ENCODE measurements at regions not wholly inside any gene's neighbourhood (a gene's known extent, or its start where the extent isn't known, plus 50 kb on each side); places are given as distances from the start of the nearest gene placed in this dataset.

DNA sequence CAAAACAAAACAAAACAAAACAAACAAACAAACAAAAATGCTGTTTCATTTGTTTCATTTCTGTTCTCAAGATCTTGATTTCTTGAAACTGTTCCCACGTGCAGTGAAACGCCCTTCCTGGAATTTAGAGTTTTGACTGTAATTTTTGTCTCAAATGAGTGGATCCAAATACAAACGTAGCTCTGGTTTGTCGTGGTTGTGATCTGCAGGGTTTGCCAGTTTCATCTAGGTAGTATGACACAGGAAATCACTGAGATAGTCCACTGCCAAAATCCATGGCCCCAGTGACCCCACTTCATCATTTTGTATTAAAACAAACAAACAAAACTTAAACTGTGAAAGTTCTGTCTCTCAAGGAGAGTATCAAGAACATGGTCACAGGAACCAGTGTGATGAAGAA lies 838.6 kb downstream of the BCL11B start:
- CTCF ChIA-PET: no interaction called here
- peaks cover 6% of the 10 kb centered on the region; the same call in 1 of the 2 replicates for H3K9me3 ChIP-seq (ENCODE audit: control insufficient read depth, insufficient read depth, low read length)
- H3K4me3 ChIP-seq (ENCODE audit: low read depth, low read length): no peak overlapping the region
- TF ChIP-seq CTCF (IDR thresholded peaks at IDR 0.05; ENCODE audit: low read depth, low read length): no peak
- POLR2A ChIA-PET: no interaction called here
- no peak for DNase-seq (ENCODE audit: low read depth, low spot score)
- no peaks in the 10 kb centered on the region for H3K27me3 ChIP-seq (ENCODE audit: control insufficient read depth, insufficient read depth, low read length)
- no peak overlapping the region for H3K27ac ChIP-seq (ENCODE audit: low read depth, low read length)

- peaks cover 8% of the 10 kb centered on the region; the same call in 1 of the 2 replicates for H3K9me3 ChIP-seq (ENCODE audit: control insufficient read depth, insufficient read depth, low read length)
- DNase-seq (ENCODE audit: low read depth, low spot score): no peak
- no peak overlapping the region for H3K4me3 ChIP-seq (ENCODE audit: low read depth, low read length)
- H3K27ac ChIP-seq (ENCODE audit: low read depth, low read length): no peak overlapping the region
- TF ChIP-seq CTCF (IDR thresholded peaks at IDR 0.05; ENCODE audit: low read depth, low read length): no peak
- no peaks in the 10 kb centered on the region for H3K27me3 ChIP-seq (ENCODE audit: control insufficient read depth, insufficient read depth, low read length)
- ChIA-PET CTCF (no interaction called here), POLR2A (no interaction called here)
These were observed 834.9 kb downstream of the BCL11B start for GRCh38 chr14:98437113-98437512.

- Histone ChIP-seq H3K4me3 (ENCODE audit: low read depth, low read length) (no peak overlapping the region), H3K9me3 (ENCODE audit: control insufficient read depth, insufficient read depth, low read length) (peaks cover 24% of the 10 kb centered on the region; the same call in 1 of the 2 replicates), H3K27me3 (ENCODE audit: control insufficient read depth, insufficient read depth, low read length) (no peaks in the 10 kb centered on the region), H3K27ac (ENCODE audit: low read depth, low read length) (no peak overlapping the region)
- TF ChIP-seq CTCF (IDR thresholded peaks at IDR 0.05; ENCODE audit: low read depth, low read length): no peak
- POLR2A ChIA-PET: no interaction called here
- CTCF ChIA-PET: no interaction called here
- DNase-seq (ENCODE audit: low read depth, low spot score): no peak
These were observed 827.9 kb downstream of the BCL11B start for GRCh38 chr14:98444077-98444476.

- ChIA-PET POLR2A (no interaction called here), CTCF (no interaction called here)
- H3K27ac ChIP-seq (ENCODE audit: low read depth, low read length): no peak overlapping the region
- H3K9me3 ChIP-seq (ENCODE audit: control insufficient read depth, insufficient read depth, low read length): peaks cover 24% of the 10 kb centered on the region; the same call in 1 of the 2 replicates
- no peak for TF ChIP-seq CTCF (IDR thresholded peaks at IDR 0.05; ENCODE audit: low read depth, low read length)
- H3K27me3 ChIP-seq (ENCODE audit: control insufficient read depth, insufficient read depth, low read length): no peaks in the 10 kb centered on the region
- no peak for DNase-seq (ENCODE audit: low read depth, low spot score)
- no peak overlapping the region for H3K4me3 ChIP-seq (ENCODE audit: low read depth, low read length)
These were observed 826.3 kb downstream of the BCL11B start for GRCh38 chr14:98445718-98446117.

DNA sequence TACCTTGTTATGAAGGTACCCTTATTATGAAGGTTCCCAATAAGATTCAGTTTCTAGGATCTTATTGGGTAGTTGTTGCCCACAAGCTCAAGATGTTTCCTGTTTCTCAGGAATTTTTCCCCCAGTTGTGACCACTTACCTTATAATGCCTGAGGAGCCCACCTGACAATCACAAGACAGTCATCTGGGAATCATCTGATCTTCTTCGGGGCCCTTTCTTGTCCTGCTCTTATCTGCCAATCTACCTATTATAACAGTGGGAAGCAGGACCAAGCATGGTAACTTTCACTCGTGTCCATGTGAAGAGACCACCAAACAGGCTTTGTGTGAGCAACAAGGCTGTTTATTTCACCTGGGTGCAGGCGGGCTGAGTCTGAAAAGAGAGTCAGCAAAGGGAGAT lies 825.5 kb downstream of the BCL11B start:
- no peak overlapping the region for H3K4me3 ChIP-seq (ENCODE audit: low read depth, low read length)
- no peak for TF ChIP-seq CTCF (IDR thresholded peaks at IDR 0.05; ENCODE audit: low read depth, low read length)
- H3K9me3 ChIP-seq (ENCODE audit: control insufficient read depth, insufficient read depth, low read length): peaks cover 24% of the 10 kb centered on the region; the same call in 1 of the 2 replicates
- H3K27me3 ChIP-seq (ENCODE audit: control insufficient read depth, insufficient read depth, low read length): no peaks in the 10 kb centered on the region
- no peak for DNase-seq (ENCODE audit: low read depth, low spot score)
- ChIA-PET CTCF (no interaction called here), POLR2A (no interaction called here)
- no peak overlapping the region for H3K27ac ChIP-seq (ENCODE audit: low read depth, low read length)

All from AG04450 (cell line).